Fibroblast of peridontal ligament (primary cell): ENCODE measurements at regions not wholly inside any gene's neighbourhood (a gene's known extent, or its start where the extent isn't known, plus 50 kb on each side); places are given as distances from the start of the nearest gene placed in this dataset.
"Not testable (repeated sequence)": the region's sequence is repeated elsewhere in the genome, so short reads cannot be mapped to it uniquely, and the experiment has no call there.

Source experiments
- DNase-seq: peaks from one replicate; pipeline ENCODE4 v3.0.0-alpha.2; 2010; ENCODE audit errors: extremely low read depth

DNA sequence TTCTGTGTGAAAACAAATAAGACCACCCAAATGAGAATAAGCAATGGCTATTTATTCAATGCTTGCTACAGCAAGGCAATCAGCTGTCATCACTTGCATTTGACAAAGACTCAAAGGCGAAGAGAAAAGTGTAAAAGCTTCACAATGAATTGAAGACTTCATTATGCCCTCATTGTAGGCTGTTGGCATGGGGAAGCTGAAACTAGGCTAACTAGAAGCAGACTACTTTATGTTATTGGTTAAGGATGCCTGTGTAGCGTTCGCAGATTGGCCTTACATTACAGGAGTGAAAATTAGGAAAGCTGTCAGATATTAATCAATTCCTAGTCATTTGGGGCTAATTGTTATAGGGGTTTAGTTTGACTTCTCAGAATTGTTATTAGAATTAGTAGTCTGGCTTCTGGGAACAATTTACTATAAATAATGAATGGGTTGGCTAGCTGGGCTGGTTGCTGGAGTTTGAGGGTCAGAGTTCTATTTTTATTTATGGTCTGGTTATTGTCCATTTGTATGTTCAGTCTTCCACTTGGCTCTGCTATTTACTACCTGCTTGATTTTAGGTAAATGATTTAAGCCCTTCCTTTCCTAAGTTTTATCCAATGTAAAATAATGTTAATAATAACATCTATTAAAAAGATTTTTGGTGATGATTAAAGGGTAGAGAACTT, 437.2 kb upstream of the SYT4 start:
- no peak for DNase-seq

DNA sequence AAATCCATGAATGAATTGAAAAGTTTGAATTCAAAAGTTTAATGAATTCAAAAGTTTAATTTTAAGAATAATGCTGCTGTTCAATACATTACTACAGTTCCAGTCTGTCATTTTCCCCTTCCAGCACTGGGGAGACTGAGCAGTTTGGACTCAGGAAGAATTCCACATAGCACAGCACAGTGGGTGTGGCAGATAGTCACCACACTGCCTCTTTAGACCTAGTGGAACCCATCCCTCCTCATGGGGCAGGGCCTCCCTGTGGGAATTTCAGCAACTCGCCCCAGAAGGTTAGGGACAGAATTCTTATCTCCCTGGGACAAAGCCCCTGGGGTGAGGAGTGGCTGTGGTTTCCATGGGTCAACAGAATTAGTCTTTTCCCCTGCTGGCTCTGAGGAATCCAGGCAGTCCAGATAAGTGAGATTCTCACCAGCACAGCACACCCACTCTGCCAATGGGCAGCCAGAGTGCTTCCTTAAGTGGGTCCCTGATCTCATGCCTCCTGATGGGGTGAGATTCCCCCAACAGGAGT, 442.0 kb upstream of the SYT4 start:
- DNase-seq = no peak

DNA sequence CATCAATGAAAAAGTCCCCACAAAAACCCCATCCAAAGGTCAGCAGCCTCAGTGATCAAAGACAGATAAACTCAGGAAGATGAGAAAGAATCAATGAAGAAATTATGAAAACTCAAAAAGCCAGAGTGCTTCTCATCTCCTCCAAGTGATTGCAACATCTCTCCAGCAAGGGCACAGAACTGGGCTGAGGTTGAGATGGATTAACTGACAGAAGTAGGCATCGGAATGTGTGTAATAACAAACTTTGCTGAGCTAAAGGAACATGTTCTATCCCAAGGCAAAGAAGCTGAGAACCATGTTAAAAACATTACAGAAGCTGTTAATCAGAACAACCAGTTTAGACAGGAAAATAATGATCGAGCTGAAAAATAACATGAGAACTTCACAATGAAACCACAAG, 442.8 kb upstream of the SYT4 start:
- peak; percentile 45 for DNase-seq

DNA sequence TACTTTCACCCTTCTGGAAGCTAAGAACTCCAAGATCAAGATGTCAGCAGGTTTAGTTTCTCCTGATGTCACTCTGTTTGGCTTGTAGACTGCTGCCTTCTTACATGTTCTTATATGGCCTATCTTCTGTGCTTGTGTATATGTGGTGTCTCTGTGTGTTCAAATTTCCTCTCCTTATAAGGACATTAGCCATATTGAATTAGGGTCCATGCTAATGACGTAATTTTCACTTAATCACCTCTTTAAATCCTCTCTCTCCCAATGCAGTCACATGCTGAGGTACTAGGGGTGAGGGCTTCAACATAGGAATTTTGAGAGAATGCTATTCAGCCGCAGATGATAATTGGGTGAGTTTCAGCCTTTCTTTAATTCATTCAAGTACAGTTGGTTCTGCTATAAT, 458.3 kb upstream of the SYT4 start:
- no peak for DNase-seq

DNA sequence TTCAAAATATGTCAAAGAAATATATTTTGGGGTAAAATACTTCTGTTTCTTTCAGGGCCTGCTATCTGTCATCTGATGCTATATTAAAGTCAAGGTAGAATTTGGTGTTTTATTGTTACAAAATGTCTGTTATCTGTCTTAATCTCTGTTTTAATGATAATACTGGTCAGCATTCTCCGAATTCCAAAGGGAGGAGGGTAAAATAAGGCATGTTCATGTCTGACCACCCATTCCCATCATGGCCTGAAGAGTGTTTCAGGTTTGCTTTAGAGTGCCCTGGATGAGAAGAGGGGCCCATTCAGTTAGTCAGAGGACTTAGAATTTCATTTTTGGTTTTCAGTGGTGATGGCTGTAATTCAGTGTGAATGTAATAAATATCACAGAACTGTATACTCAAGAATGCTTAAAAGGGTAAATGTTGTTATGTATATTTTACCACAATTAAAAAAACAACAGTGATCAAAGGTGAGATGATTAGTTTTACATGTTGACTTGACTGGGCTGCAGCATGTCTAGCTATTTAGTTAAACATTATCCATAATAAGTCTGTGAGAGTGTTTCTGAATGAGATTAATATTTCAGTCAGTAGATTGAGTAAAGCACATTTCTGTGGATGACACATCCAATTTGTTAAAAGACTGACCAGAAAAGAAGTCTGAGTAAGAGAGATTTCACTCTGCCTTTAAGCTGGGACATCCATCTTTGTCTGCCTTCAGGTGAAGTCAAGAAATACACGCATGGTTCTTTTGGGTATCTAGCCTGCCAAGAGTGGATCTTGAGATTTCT, 467.9 kb upstream of the SYT4 start:
- DNase-seq = no peak

DNA sequence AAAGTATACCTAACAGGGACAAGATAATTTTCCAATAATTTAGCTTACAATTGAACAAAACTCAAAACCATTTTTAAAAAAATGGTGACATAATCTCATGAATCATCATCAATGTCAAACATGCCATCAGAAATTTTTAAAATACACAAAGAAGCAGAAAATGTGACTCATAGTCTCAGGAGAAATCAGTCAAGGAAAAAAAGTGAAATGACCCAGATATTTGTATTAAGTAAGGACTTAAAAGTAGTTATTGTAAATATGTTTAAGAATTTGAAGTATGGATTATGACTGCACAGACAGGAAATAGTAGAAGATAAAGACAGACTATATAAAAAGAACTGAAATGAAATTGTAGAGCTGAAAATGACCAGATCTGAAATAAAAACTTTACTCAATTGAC, 473.9 kb upstream of the SYT4 start:
- DNase-seq = peak; percentile 57

DNA sequence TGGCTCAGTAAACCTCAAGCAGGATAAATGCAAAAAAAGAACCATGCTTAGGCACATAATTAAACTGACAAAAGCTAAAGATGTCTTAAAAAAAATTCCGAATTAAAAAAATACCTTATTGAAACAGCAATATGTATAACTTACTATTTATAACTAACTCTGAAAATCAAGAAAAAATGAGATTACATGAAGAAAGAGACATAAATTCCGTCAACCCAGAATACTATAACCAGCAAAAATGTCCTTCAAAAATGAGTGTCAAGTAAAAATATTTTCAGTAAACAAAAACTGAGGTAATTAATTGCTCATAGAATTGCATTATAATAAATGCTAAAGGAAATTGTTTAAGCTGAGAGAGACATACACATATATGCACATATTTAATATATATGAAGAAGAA, 474.5 kb upstream of the SYT4 start:
- peak; percentile 13 for DNase-seq

DNA sequence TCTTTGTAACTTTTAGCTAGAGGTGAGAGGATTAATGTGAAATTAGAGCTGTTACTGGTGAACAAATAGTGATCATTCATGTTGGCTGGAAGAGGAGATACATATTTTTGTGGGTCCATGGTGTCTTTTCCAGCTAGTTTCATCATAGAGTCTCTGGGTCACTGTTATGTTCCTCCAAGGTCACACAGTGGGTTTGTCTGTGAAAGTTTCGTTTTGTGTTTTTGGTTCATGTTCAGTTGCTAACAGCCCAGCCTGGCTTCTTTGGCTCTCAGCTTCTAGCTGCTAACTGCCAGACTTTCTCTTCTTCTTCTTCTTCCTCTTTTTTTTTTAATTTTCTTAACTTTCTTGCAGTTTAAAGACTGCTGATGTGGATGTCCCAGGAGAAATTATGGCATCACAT, 480.0 kb upstream of the SYT4 start:
- DNase-seq = peak; percentile 9

DNA sequence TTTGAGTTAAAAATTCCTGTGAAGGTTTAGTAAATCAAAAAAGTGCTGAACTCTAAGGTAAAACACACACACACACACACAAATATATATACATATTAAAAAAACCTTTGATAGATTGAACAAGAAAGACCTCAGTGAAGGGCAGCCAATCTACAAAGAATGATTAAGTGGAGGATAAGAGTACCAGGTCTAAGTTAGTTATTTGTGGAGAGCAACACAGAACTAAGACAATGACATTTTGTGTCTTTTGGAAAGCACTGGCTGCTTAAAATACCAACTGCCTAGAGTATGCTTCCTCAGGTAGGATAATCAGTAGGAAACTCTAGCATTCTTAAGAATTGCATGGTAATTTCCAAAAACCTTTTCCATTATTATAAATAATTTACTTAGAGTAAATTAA, 481.4 kb upstream of the SYT4 start:
- no peak for DNase-seq

DNA sequence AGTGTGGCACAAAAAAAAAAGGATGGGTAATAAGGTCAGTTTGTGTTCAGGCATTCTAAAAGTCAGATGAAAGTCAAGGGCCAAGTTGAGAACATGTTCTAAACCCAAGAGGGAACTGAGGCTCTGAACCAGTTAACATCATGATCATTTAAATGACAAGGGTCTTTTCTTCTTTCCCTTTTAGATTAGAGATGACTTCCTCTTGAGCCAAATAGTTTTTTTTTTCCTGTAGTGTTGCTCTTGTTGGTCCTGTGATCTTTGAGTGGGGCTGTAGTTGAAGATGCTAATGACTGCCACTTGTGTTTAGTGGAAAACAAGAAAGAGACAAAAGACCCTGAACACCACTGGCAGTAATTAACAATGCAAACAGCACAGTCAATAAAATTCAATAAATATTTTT, 482.7 kb upstream of the SYT4 start:
- DNase-seq = no peak

DNA sequence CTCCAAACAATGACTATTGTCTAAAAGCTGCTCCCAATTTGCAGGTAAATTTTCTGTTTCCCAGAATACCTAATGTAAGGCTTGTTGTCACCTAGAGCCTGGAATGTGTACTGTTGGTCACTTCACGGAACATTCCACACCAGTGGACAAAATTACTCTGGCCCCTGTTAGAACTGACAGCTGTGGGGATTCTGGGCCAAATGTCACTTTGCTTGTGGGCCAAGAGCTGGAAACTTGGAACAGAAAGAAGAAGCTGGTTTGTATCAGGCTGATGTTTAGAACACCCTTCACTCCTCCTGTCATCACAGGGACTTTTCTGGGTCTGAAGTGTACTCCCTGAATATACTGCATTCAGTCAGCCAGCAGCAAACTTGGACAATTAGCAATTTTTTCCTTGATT, 495.6 kb upstream of the SYT4 start:
- no peak for DNase-seq

DNA sequence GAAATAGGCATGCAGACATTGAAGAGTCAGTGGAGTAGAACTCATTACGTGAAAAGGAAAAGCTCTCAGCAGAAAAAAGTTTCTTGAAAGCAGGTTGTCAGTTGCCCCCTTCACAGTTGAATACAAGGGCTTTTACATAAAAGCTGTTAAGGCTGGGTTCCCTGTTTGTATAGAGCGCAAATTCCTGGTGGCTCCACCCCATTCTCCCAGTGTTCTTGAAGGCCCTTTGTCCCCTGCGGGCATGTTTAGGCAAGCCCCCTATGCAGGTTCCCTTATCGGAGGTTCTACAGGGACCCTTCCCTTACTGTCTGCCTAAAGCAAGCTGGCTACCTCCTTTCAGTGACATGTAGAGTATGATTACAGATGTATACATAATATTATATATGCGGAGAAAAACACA, 497.2 kb upstream of the SYT4 start:
- no peak for DNase-seq

DNA sequence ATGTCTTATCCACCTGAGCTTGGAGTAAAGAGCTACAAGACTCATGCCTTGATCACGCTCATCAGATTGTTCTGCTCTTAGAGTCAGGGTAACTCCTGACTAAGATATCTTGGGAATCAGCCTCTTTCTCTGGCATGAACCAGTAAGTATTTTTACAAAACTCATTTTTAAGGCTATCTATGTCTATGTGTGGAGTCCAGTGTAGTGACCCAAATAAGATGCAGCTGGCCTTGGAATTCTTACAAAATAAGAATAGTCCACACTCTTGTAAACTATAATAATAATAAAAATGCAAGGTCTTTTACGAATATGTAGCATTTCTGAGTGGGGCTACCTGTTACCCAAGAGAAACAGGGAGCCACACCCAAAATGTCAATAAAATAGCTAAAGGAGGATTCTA, 498.3 kb upstream of the SYT4 start:
- DNase-seq = no peak

DNA sequence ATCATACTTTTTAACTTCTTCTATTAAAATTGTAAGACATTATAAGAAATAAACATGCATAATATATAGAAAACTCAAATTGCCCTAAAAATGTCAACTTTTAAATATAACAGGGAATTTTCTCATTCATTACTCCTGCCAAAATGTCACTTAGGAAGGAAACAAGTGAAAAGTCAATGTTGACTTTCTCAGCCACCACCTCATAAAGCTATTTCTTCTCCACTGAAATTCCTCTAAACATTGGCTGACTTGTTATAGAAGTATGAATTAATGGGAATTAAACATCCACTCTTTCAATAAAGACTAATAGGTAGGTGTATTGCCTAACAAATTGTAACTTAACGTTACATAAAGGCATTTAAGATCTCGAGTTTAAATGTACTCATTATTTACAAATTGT, 499.7 kb upstream of the SYT4 start:
- DNase-seq = no peak

DNA sequence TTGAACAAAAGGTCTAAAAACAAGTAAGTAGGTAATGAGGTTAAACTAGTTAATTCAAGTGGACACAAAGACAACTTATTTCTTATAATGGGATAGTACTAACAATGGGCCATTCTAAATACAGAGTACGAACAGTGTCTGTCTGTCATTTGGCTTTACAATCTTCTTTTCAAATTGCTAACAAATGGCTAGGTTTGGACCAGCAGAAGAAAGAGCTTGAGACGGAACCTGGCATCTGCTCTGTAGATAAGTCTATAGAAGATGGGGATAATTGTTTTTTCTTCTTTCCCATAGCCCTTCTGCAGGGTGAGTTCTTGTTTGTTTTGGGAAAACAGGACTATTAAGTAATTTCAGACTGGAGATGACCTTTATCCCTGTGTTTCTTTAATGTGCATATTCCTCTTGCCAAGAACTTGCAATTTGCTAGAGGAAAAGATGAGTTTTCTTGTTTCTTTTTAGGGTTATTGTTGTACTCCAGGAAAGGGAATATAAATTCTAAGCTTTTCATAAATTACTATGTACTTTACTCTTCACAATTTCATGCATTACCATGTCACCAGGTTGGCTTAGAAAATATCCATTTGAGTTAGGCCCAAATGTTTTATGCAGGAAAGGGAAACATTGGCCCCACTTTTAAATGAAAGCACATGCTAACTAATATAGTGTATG, 500.5 kb upstream of the SYT4 start:
- DNase-seq = no peak

DNA sequence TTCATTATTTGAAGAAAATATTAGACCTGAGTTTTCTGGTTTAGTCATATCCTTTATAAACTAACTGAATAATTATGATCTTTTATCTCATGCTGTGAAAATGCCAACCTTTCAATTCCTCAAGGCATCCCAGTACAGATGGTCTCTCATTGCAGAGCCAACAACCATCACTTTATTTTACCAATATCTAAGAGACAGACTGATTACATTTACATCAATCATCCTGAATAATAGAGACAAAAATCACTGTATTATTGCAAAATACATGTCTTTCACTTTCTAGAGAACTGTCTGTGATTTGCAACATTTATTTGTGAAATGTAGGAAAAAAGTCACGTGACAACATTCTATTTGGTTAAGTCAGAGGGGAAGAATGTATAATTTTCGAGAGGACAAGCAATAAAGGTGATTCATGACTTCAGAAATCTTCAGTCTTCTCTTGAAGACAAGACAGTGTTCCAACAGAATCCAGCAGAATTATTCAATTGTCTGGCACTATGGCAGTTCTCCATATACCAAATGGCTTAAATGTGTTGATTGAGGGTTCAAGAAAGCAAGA, 503.6 kb upstream of the SYT4 start:
- DNase-seq = peak; percentile 54

DNA sequence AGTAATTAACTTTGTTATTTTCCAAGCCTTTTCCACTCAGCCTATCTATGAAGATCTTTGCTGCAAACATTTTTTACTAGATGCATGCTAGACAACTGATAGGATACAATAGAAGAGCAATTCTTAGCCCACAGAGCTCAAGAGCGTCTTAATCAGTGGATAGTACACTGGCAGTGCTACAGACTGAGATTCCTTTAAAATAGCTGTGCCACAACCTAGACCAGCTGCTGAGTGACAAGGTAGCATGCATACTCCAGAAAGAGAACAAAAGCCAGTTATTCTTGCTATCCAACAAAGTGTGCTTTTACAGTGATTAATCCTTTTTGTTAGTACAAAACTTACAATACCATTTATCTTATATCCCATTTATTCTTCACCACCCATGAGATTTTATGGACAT, 507.9 kb upstream of the SYT4 start:
- no peak for DNase-seq

DNA sequence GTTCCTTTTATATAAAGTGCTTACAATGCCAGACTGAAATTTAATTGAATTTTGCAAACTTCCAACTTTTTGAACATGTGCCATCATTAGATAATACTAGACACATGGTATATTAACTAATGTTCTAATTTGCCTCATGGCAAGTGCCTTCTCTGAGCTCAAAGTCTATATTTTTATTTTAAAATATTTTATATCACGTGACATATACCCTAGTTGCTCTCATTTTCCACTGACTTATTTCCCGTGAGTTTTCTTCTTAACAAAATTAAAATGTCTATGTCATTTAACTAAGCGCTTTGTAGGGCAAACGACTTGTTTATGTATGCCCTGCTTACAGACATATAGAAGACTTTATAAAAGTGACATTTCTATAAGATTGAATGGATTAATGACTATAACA, 509.6 kb upstream of the SYT4 start:
- DNase-seq = no peak

DNA sequence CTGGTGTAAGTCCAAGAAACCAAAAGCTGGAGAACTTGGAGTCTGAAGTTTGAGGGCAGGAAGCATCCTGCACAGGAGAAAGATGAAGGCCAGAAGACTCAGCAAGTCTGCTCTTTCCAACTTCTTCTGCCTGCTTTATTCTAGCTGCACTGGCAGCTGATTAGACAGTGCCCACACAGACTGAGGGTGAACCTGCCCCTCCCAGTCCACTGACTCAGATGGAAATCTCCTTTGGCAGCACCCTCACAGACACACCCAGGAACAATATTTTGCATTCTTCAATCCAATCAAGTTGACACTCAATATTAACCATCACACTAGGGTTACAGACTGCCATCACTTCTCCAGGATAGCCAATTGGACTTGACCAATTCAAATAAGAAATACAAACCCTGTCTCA, 510.4 kb upstream of the SYT4 start:
- DNase-seq = not testable (repeated sequence)

DNA sequence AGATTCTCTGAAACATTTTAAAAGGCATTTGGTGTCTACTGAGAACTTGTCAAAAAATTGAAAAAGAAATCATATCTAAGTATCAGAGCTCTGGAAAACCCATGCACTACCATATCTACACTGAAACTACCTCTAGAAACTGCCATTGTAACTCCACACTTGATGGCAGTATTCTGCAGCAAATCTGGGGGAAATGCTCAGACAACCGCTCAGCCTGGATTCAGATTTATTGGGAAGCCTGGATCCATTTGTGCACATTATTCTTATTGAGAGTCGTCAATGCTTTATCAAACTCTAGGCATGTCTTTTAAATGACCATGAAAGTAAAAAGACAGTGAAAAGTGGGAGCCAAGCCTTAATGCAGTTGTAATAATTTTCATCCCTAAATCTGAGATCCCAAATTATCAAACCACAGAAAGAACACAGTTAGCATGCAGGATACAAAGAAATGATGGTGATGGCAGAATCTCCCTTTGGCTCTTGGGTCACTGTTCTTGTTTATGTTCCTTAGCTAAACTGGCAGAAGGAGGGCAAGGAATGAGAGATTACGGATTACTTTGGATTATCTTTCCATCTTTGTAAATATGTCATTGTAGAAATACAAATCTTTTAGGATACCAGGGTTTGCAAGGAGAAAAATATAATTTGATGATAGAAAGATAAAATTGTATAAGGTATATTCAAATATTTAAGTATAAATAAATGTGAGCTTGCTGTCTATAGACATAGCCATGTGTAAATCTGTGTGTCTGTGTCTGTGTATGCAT, 512.1 kb upstream of the SYT4 start:
- DNase-seq = peak; percentile 77

DNA sequence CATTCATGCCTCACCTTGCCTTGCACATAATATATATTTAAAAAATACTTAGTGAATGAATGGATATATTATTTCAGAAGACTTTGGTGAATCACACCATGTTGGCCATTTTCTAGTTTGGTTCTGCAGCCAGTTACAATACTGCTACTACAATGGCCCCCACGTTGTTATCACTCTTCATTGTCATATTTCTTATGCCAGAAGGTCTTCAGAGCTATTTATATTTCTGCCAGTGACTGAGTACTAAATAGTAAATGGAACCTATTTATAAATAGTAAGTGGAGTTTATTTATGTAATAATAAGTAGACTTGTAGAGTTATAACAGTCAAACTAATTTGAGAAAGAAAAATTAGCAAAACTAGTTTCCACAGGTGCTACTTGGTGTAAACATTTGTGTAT, 516.6 kb upstream of the SYT4 start:
- no peak for DNase-seq

DNA sequence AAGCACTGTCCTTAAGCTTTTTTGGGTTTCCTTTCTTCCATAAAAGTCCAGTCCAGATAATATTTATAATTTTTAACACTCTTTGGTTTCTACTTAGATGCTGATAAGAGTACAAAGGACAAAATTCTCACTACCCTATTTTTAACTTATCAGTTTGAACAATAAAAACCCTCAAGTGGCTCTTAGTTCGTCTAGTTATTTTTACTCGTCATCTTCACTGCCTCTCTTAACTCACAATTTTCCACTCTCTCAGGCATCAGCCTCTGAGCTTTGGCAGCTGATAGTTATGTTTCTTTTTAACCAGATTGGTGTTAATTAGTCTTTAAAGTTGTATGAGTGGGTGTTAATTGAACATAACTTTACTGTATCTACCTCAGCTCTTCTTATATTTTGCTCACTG, 517.1 kb upstream of the SYT4 start:
- DNase-seq = no peak
